ENCODE measurements at regions not wholly inside any gene's neighbourhood (a gene's known extent, or its start where the extent isn't known, plus 50 kb on each side); places are given as distances from the start of the nearest gene placed in this dataset.
"Not testable (repeated sequence)": the region's sequence is repeated elsewhere in the genome, so short reads cannot be mapped to it uniquely, and the experiment has no call there.

DNA sequence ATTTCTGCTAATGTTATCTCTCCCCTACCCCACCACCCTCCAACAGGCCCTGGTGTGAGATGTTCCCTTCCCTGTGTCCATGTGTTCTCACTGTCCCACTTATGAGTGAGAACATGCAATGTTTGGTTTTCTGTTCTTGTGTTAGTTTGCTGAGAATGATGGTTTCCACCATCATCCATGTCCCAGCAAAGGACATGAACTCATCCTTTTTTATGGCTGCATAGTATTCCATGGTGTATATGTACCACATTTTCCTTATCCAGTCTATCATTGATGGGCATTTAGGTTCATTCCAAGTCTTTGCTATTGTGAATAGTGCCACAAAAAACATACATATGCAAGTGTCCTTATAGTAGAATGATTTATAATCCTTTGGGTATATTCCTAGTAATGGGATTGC is 104.5 kb downstream of the ZNF33B start:
- POLR2A ChIA-PET (ENCODE audit: low non-redundant PET); DNase-seq (ENCODE audit: low spot score); H3K27ac ChIP-seq; CTCF ChIA-PET: not testable (repeated sequence)

DNA sequence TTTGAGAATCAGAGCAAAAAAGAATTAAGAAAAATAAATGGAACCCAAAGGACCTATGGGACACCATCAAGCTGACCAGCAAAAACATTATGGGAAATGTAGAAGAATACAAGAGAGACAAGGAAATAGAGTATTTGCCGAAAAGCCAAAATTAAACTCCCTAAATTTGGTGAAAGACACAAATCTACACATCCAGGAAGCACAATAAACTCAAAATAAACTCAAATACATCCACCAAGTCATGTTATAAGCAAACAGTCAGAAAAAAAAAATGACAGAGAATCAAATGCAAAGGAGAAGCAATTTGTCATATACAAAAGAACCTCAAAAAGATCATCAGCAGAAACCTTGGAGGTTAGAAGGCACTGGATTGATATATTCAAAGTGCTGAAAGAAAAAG is 105.4 kb downstream of the ZNF33B start:
- CTCF ChIA-PET, result no interaction called here
- POLR2A ChIA-PET (ENCODE audit: low non-redundant PET), result no interaction called here
- no peak for DNase-seq (ENCODE audit: low spot score)
- TF ChIP-seq, protein P1, sequence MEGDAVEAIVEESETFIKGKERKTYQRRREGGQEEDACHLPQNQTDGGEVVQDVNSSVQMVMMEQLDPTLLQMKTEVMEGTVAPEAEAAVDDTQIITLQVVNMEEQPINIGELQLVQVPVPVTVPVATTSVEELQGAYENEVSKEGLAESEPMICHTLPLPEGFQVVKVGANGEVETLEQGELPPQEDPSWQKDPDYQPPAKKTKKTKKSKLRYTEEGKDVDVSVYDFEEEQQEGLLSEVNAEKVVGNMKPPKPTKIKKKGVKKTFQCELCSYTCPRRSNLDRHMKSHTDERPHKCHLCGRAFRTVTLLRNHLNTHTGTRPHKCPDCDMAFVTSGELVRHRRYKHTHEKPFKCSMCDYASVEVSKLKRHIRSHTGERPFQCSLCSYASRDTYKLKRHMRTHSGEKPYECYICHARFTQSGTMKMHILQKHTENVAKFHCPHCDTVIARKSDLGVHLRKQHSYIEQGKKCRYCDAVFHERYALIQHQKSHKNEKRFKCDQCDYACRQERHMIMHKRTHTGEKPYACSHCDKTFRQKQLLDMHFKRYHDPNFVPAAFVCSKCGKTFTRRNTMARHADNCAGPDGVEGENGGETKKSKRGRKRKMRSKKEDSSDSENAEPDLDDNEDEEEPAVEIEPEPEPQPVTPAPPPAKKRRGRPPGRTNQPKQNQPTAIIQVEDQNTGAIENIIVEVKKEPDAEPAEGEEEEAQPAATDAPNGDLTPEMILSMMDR (conservative IDR thresholded peaks at IDR 0.05; ENCODE audit: low read depth), result no peak
- H3K27ac ChIP-seq, result no peak overlapping the region

DNA sequence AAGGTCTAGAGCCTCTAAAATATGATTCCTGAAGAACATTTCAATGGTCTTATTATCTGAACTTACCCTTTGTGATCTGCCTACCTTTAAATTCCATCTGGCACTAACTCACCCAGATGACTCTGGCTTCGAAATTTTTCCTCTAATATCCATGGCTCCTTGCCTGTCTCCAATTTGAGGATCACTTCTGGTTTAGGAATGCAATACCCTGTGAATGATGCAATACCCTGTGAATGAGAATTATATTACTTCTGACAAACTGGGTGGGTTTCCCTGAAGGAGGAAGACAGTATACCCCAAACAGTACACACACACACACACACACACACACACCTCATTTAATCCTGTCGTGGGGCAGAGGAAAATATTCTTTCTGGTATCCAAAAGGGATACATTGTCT is 115.3 kb downstream of the ZNF33B start:
- ChIA-PET POLR2A (ENCODE audit: low non-redundant PET) (no interaction called here), CTCF (no interaction called here)
- DNase-seq (ENCODE audit: low spot score), result no peak

DNA sequence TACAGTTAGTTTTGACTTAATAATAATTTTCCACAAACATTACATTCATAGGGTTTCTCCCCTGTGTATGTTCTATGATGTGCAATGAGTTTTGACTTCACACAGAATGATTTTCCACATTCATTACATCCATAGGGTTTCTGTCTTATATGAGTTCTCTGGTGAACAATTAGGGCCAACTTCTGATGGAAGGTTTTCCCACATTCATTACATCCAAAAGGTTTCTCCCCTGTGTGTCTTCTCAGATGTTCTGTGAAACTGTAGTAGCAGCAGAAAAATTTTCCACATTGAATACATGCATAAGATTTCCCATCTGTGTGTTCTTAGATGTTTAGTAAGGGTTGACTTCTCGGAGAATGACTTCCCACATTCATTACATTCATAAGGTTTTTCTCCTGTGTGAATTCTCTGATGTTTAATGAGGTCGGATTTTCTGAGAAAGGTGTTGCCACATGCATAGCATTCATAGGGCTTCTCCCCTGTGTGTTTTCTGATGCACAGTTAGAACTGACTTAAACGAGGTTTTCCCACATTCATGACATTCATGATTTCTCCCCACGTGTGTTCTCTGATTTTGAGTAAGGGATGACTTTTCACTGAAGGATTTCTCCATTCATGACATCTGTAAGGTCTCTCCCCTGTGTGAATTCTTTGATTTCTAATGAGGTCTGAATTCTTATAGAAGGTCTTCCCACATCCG is 118.5 kb downstream of the ZNF33B start:
- POLR2A ChIA-PET (ENCODE audit: low non-redundant PET), result no interaction called here
- CTCF ChIA-PET, result no interaction called here
- DNase-seq (ENCODE audit: low spot score), result no peak

More for the DNA sequence above, 115.3 kb downstream of the ZNF33B start:
- no peak overlapping the region for H3K27ac ChIP-seq
- TF ChIP-seq, protein P1 (conservative IDR thresholded peaks at IDR 0.05; ENCODE audit: low read depth), result no peak

DNA sequence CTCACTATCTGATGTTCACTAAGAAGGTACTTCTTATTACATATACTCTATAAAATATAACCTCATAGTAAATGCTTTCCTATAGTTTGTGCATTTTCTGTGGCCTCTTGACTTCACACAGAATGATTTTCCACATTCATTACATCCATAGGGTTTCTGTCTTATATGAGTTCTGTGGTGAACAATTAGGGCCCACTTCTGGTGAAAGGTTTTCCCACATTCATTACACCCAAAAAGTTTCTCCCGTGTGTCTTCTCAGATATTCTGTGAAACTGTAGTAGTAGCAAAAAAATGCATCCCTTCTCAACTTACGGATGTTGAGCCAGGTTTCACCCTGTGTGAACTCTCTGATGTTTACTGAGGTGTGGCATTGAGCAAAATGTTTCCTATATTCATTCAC is 119.3 kb downstream of the ZNF33B start:
- ChIA-PET POLR2A (ENCODE audit: low non-redundant PET) (no interaction called here), CTCF (no interaction called here)
- no peak for DNase-seq (ENCODE audit: low spot score)
- TF ChIP-seq, protein P1 (conservative IDR thresholded peaks at IDR 0.05; ENCODE audit: low read depth), result no peak
- no peak overlapping the region for H3K27ac ChIP-seq

More for the DNA sequence above, 118.5 kb downstream of the ZNF33B start:
- TF ChIP-seq, protein P1 (conservative IDR thresholded peaks at IDR 0.05; ENCODE audit: low read depth), result no peak
- H3K27ac ChIP-seq, result no peak overlapping the region

DNA sequence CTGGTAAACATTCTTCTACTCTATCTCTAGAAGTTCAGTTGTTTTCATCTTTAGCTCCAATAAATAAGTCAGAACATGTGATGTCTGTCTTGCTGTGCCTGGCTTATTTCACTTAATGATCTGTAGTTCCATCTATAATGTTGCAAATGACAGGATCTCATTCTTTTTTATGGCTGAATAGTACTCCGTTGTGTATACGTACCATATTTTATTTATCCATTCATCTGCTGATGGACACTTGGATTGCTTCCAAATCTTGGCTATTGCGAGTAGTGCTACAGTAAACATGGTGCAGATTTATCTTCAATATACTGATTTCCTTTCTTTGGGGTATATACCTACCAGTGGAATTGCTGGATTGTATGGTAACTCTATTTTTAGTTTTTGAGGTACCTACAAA is 124.4 kb downstream of the ZNF33B start:
- CTCF ChIA-PET, result no interaction called here
- TF ChIP-seq, protein P1 (conservative IDR thresholded peaks at IDR 0.05; ENCODE audit: low read depth), result no peak
- H3K27ac ChIP-seq, result no peak overlapping the region
- POLR2A ChIA-PET (ENCODE audit: low non-redundant PET), result no interaction called here
- DNase-seq (ENCODE audit: low spot score), result no peak

DNA sequence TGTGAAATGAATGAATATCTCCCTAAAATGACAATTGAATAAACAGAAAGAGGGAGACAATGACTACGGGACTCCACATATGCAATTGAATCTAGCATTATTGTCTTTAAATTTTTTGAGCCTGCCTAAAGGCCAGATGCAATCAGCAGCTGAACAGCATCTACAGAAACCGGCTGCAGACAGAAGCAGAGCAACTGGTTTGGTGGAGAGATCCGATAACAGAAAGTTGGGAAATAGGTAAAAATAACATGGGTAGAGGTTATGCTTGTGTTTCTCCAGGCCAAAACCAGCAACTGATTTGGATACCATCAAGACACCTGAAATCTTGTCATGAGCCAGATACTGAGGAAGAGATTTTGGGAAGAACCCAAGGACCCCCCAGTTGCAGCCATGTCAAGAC is 146.6 kb downstream of the ZNF33B start:
- CTCF ChIA-PET, result no interaction called here
- TF ChIP-seq, protein P1 (conservative IDR thresholded peaks at IDR 0.05; ENCODE audit: low read depth), result no peak
- no peak overlapping the region for H3K27ac ChIP-seq
- POLR2A ChIA-PET (ENCODE audit: low non-redundant PET), result no interaction called here
- DNase-seq (ENCODE audit: low spot score), result no peak
